HepG2 (cell line): ENCODE measurements at regions not wholly inside any gene's neighbourhood (a gene's known extent, or its start where the extent isn't known, plus 50 kb on each side); places are given as distances from the start of the nearest gene placed in this dataset.

ENCODE experiments used
- ATAC-seq: fragments of 200-7000 bp; cut with Tn5 transposase; 3 replicates; pipeline ENCODE4 v1.9.1; 2020; ENCODE audit warnings: mild to moderate bottlenecking, moderate library complexity
- BruUV-seq: library from RNA; stranded (reverse); fragments of 400-500 nt; replicated peaks from 2 replicates; lab custom pipeline; 2021; lab: Mats Ljungman, UMichigan
- CTCF ChIA-PET: fragments of 300-600 bp; formaldehyde crosslinking; extraction: SDS; loops from one replicate; lab custom pipeline; 2021; ENCODE audit warnings: low total read pairs, inconsistent platforms, low intra/inter-chr PET ratio; lab: Yijun Ruan, JAX
- POLR2A ChIA-PET: fragments of 350-600 bp; sonication (Branson Sonifier 250); formaldehyde crosslinking; loops from one replicate; lab custom pipeline; 2020; ENCODE audit warnings: antibody characterized with exemption, inconsistent platforms; lab: Yijun Ruan, JAX
- DNase-seq: peaks from one replicate; pipeline ENCODE4 v3.0.0-alpha.2; 2015; ENCODE audit warnings: low spot score
- FAIRE-seq: peaks from 3 replicates; lab custom pipeline; 2011; peaks lifted over from hg19 to GRCh38; lab: Jason Lieb, UNC
- H2AFZ ChIP-seq: one replicate; pipeline ENCODE4 v1.6.1; 2011; ENCODE audit warnings: low read length, inconsistent platforms
- H3K27ac ChIP-seq: fragments of 300-600 bp; 3 replicates; pipeline ENCODE4 v1.8.0; 2011; ENCODE audit warnings: mixed run types, mild to moderate bottlenecking, mixed read lengths, low read length, inconsistent platforms; ENCODE audit not compliant: insufficient read depth; ENCODE audit errors: extremely low read length
- H3K27me3 ChIP-seq, 2 experiments: fragments of 200-600 bp in 1 of 2; 2 replicates in 1 of 2; 3 replicates in 1 of 2; pipeline versions ENCODE4 v1.6.0 to v1.8.0; 2011; ENCODE audit warnings: low read length in 2 of 2, mild to moderate bottlenecking in 2 of 2, moderate library complexity in 2 of 2, inconsistent platforms in 1 of 2; ENCODE audit not compliant: insufficient read depth in 2 of 2, control insufficient read depth in 1 of 2
- H3K36me3 ChIP-seq, 2 experiments: fragments of 200-600 bp in 1 of 2; replicated peaks in 1 of 2; 2 replicates in 1 of 2; 3 replicates in 1 of 2; pipeline versions ENCODE4 v1.5.1 to v1.8.0; 2011; ENCODE audit warnings: low read length in 2 of 2, inconsistent platforms in 1 of 2; ENCODE audit not compliant: insufficient read depth in 2 of 2, control insufficient read depth in 1 of 2
- H3K4me1 ChIP-seq: 2 replicates; pipeline ENCODE4 v1.5.1; 2012; ENCODE audit warnings: low read length, inconsistent platforms; ENCODE audit not compliant: insufficient read depth
- H3K4me2 ChIP-seq: 2 replicates; pipeline ENCODE4 v1.6.0; 2011; ENCODE audit warnings: low read depth, low read length, inconsistent platforms
- H3K4me3 ChIP-seq, 3 experiments: fragments of 200-600 bp in 1 of 3; sonication (generic), shearing (Covaris generic) in 1 of 3; replicated peaks in 1 of 3; 2 replicates each; pipeline ENCODE4 v1.5.1; 2011 to 2016; ENCODE audit warnings: low read length in 3 of 3, inconsistent platforms in 2 of 3, low read depth in 2 of 3, mild to moderate bottlenecking in 2 of 3, control low read depth in 1 of 3, mixed read lengths in 1 of 3; ENCODE audit not compliant: insufficient read depth in 1 of 3
- H3K79me2 ChIP-seq: one replicate; pipeline ENCODE4 v1.6.1; 2011; ENCODE audit warnings: low read length, inconsistent platforms; ENCODE audit not compliant: insufficient read depth
- H3K9ac ChIP-seq: 2 replicates; pipeline ENCODE4 v1.6.0; 2011; ENCODE audit warnings: mild to moderate bottlenecking, low read depth, low read length, inconsistent platforms; ENCODE audit not compliant: insufficient read depth
- H3K9me3 ChIP-seq: 2 replicates; pipeline ENCODE4 v1.5.1; 2012; ENCODE audit warnings: mild to moderate bottlenecking, low read length
- H4K20me1 ChIP-seq: 2 replicates; pipeline ENCODE4 v1.6.0; 2011; ENCODE audit warnings: inconsistent platforms, mild to moderate bottlenecking, low read length, moderate library complexity; ENCODE audit not compliant: insufficient read depth
- ARID2 ChIP-seq: sonication (generic); formaldehyde crosslinking; IDR thresholded peaks from 2 replicates; pipeline ENCODE4 v1.8.1; 2022; ENCODE audit warnings: mild to moderate bottlenecking, missing genetic modification reagents, borderline replicate concordance
- CHCHD3 ChIP-seq: sonication (generic); formaldehyde crosslinking; IDR thresholded peaks from 2 replicates; pipeline ENCODE4 v1.8.0; 2022; ENCODE audit warnings: mild to moderate bottlenecking, missing genetic modification reagents, moderate library complexity
- FOXP1 ChIP-seq, 2 experiments: fragments of 450-650 bp in 1 of 2; IDR thresholded peaks; 2 replicates each; pipeline ENCODE4 v1.6.1; 2017 to 2018; ENCODE audit warnings: antibody characterized with exemption in 1 of 2
- HMG20B ChIP-seq: conservative IDR thresholded peaks from 2 replicates; pipeline ENCODE4 v1.6.1; 2016; ENCODE audit warnings: missing genetic modification reagents, missing compliant biosample characterization
- WGBS: methylation state at CpG from one replicate; pipeline ENCODE4 v1.1.6; 2017; ENCODE audit warnings: low lambda C conversion rate; 5-methylcytosine and 5-hydroxymethylcytosine counted together
- in situ Hi-C: cut with HindIII; loops from 2 replicates; pipeline ENCODE4 v1.10.0; 2017; ENCODE audit warnings: low pct_unique_long_range_greater_than_20kb; ENCODE audit not compliant: extremely low pct_ligation_motif_present
- intact Hi-C: fragments of 100-400 bp; cut with micrococcal nuclease; formaldehyde crosslinking; loops from one replicate; pipeline ENCODE4 v1.10.0; 2022; ENCODE audit not compliant: unreplicated experiment
- TF ChIP-seq, protein P1 (sequence below): sonication (generic); formaldehyde crosslinking; IDR thresholded peaks from 2 replicates; pipeline ENCODE4 v1.5.1; 2020; ENCODE audit warnings: mild to moderate bottlenecking, missing genetic modification reagents, moderate library complexity

DNA sequence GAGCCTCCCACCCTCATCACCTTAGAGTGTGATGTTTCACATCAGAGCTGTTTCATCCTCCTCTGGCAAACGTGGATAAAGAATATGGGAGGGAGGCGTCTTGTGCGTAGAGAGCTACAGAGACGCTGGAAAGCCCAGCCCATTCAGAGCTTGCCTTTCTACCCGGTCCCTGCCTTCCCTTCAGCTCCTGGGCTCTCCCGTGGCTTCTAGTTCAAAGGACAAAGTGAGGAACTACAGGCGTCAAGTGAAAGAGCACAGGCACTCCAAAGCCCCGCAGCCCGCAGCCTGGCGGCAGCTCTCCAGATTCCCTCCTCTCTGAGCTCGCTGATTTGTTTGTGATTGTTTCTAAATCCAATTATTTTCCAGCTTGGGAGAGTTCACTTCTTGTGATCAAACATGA, 197.1 kb upstream of the IGF1R start (continued):
- TF ChIP-seq, protein P1, sequence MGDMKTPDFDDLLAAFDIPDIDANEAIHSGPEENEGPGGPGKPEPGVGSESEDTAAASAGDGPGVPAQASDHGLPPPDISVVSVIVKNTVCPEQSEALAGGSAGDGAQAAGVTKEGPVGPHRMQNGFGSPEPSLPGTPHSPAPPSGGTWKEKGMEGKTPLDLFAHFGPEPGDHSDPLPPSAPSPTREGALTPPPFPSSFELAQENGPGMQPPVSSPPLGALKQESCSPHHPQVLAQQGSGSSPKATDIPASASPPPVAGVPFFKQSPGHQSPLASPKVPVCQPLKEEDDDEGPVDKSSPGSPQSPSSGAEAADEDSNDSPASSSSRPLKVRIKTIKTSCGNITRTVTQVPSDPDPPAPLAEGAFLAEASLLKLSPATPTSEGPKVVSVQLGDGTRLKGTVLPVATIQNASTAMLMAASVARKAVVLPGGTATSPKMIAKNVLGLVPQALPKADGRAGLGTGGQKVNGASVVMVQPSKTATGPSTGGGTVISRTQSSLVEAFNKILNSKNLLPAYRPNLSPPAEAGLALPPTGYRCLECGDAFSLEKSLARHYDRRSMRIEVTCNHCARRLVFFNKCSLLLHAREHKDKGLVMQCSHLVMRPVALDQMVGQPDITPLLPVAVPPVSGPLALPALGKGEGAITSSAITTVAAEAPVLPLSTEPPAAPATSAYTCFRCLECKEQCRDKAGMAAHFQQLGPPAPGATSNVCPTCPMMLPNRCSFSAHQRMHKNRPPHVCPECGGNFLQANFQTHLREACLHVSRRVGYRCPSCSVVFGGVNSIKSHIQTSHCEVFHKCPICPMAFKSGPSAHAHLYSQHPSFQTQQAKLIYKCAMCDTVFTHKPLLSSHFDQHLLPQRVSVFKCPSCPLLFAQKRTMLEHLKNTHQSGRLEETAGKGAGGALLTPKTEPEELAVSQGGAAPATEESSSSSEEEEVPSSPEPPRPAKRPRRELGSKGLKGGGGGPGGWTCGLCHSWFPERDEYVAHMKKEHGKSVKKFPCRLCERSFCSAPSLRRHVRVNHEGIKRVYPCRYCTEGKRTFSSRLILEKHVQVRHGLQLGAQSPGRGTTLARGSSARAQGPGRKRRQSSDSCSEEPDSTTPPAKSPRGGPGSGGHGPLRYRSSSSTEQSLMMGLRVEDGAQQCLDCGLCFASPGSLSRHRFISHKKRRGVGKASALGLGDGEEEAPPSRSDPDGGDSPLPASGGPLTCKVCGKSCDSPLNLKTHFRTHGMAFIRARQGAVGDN (CRISPR knock-in tag): no peak

DNA sequence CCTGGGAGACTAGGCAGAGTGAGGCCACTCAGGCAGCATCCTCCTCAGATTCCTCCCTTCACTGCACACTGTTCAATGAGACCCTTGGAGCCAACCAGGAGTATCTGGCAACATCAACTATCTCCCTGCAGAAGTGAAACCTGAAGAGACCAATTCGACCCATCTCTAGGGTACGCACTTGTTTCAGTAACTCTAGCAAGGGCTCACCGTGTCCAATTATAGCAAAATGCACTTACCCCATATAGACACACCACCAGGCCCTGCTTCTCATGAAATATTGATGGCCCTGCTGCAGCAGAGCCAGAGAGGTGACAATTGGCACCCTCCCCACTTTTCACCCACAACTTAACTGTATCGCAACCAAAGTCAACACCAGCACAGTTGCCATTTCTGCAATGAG, 196.1 kb upstream of the IGF1R start:
- Histone ChIP-seq H2AFZ (no peak overlapping the region), H3K79me2 (no peaks in the 10 kb centered on the region), H3K27me3 (peaks cover 0 to 33% of the 10 kb centered on the region in 2 experiments; a peak in 3 of 5 replicates), H3K9me3 (no peaks in the 10 kb centered on the region), H3K4me3 (no peak overlapping the region), H3K4me2 (no peak overlapping the region), H3K9ac (no peak overlapping the region), H3K36me3 (no peaks in the 10 kb centered on the region), H3K4me1 (no peaks in the 10 kb centered on the region), H3K27ac (no peak overlapping the region), H4K20me1 (no peaks in the 10 kb centered on the region)
- FAIRE-seq (no peak), ATAC-seq (no peak), DNase-seq (no peak)
- TF ChIP-seq CHCHD3 (CRISPR knock-in tag) (no peak), ARID2 (CRISPR knock-in tag) (no peak), FOXP1 (IDR thresholded peaks at IDR 0.05) (no peak), FOXP1 (CRISPR knock-in tag; IDR thresholded peaks at IDR 0.05) (no peak), HMG20B (CRISPR knock-in tag) (no peak)
- CTCF ChIA-PET: no interaction called here
- POLR2A ChIA-PET: no interaction called here
- BruUV-seq: no TSS peak
- intact Hi-C loops: no loop called here
- in situ Hi-C loops: no loop called here
- WGBS: 44% methylated on average over 4 of the region's 4 CpGs
